Tibial nerve (tissue), 4 donors: ENCODE measurements at regions not wholly inside any gene's neighbourhood (a gene's known extent, or its start where the extent isn't known, plus 50 kb on each side); places are given as distances from the start of the nearest gene placed in this dataset.
A peak's percentile ranks its signal among the peaks of the same experiment; 100 is the strongest.

Source experiments
- DNase-seq, 2 donors: peaks; one replicate each; pipeline ENCODE4 v3.0.0-alpha.2; 2019; ENCODE audit warnings: low spot score in 2 of 2
- H3K27ac ChIP-seq, 4 donors: fragments of 200-600 bp; sonication (generic) in 3 of 4; one replicate each; pipeline ENCODE4 v1.5.1; 2017 to 2019; ENCODE audit warnings: mild to moderate bottlenecking in 1 of 4
- H3K27me3 ChIP-seq, 2 donors: fragments of 200-600 bp; sonication (generic) in 1 of 2; one replicate each; pipeline versions ENCODE4 v1.5.1 to v1.6.0; 2017 to 2019
- H3K36me3 ChIP-seq, 3 donors: fragments of 200-600 bp; sonication (generic); one replicate each; pipeline ENCODE4 v1.5.1; 2018 to 2019
- H3K4me1 ChIP-seq, 4 donors: fragments of 200-600 bp; sonication (generic) in 3 of 4; one replicate each; pipeline ENCODE4 v1.5.1; 2017 to 2019
- H3K4me3 ChIP-seq, 4 donors: fragments of 200-600 bp; sonication (generic) in 3 of 4; one replicate each; pipeline ENCODE4 v1.5.1; 2017 to 2019; ENCODE audit warnings: mild to moderate bottlenecking in 1 of 4, moderate library complexity in 1 of 4
- H3K9me3 ChIP-seq, 4 donors: fragments of 200-600 bp; sonication (generic) in 3 of 4; one replicate each; pipeline ENCODE4 v1.5.1; 2017 to 2019
- CTCF ChIP-seq, 5 experiments: fragments of 200-600 bp in 3 of 5; fragments of 450-650 bp in 2 of 5; sonication (generic) in 3 of 5; IDR thresholded peaks; one replicate each; pipeline ENCODE4 v1.5.1; 2016 to 2019; ENCODE audit warnings: antibody characterized with exemption in 5 of 5, mild to moderate bottlenecking in 3 of 5, moderate library complexity in 2 of 5
- EP300 ChIP-seq, 2 donors: sonication (generic); formaldehyde crosslinking; IDR thresholded peaks; one replicate each; pipeline ENCODE4 v1.6.1; 2017; ENCODE audit warnings: antibody characterized with exemption in 2 of 2, mild to moderate bottlenecking in 1 of 2
- POLR2A ChIP-seq, 2 donors: fragments of 450-650 bp; IDR thresholded peaks; one replicate each; pipeline ENCODE4 v1.6.1; 2017; ENCODE audit warnings: antibody characterized with exemption in 2 of 2, mild to moderate bottlenecking in 2 of 2, moderate library complexity in 2 of 2
- WGBS, 2 donors: methylation state at CpG; one replicate each; pipeline ENCODE4 v1.1.5; 2018; 5-methylcytosine and 5-hydroxymethylcytosine counted together

- Histone ChIP-seq H3K27me3 (no peaks in the 10 kb centered on the region), H3K4me3 (no peak overlapping the region), H3K9me3 (no peaks in the 10 kb centered on the region), H3K4me1 (peaks cover 0 to 31% (median 0%) of the 10 kb centered on the region in 4 donors), H3K27ac (peak overlapping the region in 2 of 4 donors; percentile 30 to 51), H3K36me3 (no peaks in the 10 kb centered on the region)
- TF ChIP-seq POLR2A (IDR thresholded peaks at IDR 0.05) (no peak), CTCF (IDR thresholded peaks at IDR 0.05) (no peak), EP300 (IDR thresholded peaks at IDR 0.05) (no peak)
- 35 to 36% methylated on average over 9 of the region's 9 CpGs for WGBS, 2 donors
- DNase-seq: peak; percentile 23 to 24
Observed at GRCh38 chr18:24987303-24988252, 364.4 kb downstream of the ZNF521 start.

GRCh38 chr18:24988253-24988840, 363.6 kb downstream of the ZNF521 start:
- Histone ChIP-seq H3K27me3 (no peaks in the 10 kb centered on the region), H3K4me1 (peaks cover 0 to 31% (median 0%) of the 10 kb centered on the region in 4 donors), H3K36me3 (no peaks in the 10 kb centered on the region), H3K9me3 (no peaks in the 10 kb centered on the region), H3K4me3 (no peak overlapping the region), H3K27ac (peak overlapping the region in 2 of 4 donors; percentile 43 to 51)
- peak; percentile 44 to 45 for DNase-seq
- WGBS, 2 donors: 70 to 71% methylated on average over 7 of the region's 7 CpGs
- TF ChIP-seq EP300 (IDR thresholded peaks at IDR 0.05) (peak in 1 of 2 donors; percentile 20), CTCF (IDR thresholded peaks at IDR 0.05) (no peak)

GRCh38 chr18:24989760-24990593, 362.0 kb downstream of the ZNF521 start:
- Histone ChIP-seq H3K36me3 (no peaks in the 10 kb centered on the region), H3K9me3 (no peaks in the 10 kb centered on the region), H3K4me3 (no peak overlapping the region), H3K27me3 (no peaks in the 10 kb centered on the region), H3K4me1 (peaks cover 0 to 30% (median 0%) of the 10 kb centered on the region in 4 donors), H3K27ac (no peak overlapping the region)
- no peak for DNase-seq
- 84% methylated on average over 7 of the region's 7 CpGs for WGBS, 2 donors
- no peak for TF ChIP-seq CTCF (IDR thresholded peaks at IDR 0.05)
- no peak for TF ChIP-seq EP300 (IDR thresholded peaks at IDR 0.05)
- TF ChIP-seq POLR2A (IDR thresholded peaks at IDR 0.05): no peak

GRCh38 chr18:24990671-24991134, 361.3 kb downstream of the ZNF521 start:
- H3K4me1 ChIP-seq: peaks cover 0 to 25% (median 0%) of the 10 kb centered on the region in 4 donors
- no peaks in the 10 kb centered on the region for H3K9me3 ChIP-seq
- no peak for DNase-seq
- WGBS, 2 donors: 77 to 84% methylated on average over 5 of the region's 5 CpGs
- TF ChIP-seq CTCF (IDR thresholded peaks at IDR 0.05) (no peak), EP300 (IDR thresholded peaks at IDR 0.05) (no peak), POLR2A (IDR thresholded peaks at IDR 0.05) (no peak)
- no peak overlapping the region for H3K4me3 ChIP-seq
- H3K27ac ChIP-seq: no peak overlapping the region
- no peaks in the 10 kb centered on the region for H3K27me3 ChIP-seq
- no peaks in the 10 kb centered on the region for H3K36me3 ChIP-seq
